Vagina (tissue), 2 donors: ENCODE measurements at regions not wholly inside any gene's neighbourhood (a gene's known extent, or its start where the extent isn't known, plus 50 kb on each side); places are given as distances from the start of the nearest gene placed in this dataset.

Experiments used
- POLR2A ChIP-seq, 2 donors: fragments of 450-650 bp; IDR thresholded peaks; one replicate each; pipeline ENCODE4 v1.6.1; 2017; ENCODE audit warnings: antibody characterized with exemption in 2 of 2, mild to moderate bottlenecking in 2 of 2, moderate library complexity in 2 of 2
- TF ChIP-seq, protein P1 (sequence below), 3 experiments: fragments of 450-650 bp in 2 of 3; fragments of 200-600 bp in 1 of 3; sonication (generic) in 1 of 3; IDR thresholded peaks; one replicate each; pipeline ENCODE4 v1.5.1; 2017 to 2019; ENCODE audit warnings: antibody characterized with exemption in 3 of 3, mild to moderate bottlenecking in 2 of 3, moderate library complexity in 2 of 3

DNA sequence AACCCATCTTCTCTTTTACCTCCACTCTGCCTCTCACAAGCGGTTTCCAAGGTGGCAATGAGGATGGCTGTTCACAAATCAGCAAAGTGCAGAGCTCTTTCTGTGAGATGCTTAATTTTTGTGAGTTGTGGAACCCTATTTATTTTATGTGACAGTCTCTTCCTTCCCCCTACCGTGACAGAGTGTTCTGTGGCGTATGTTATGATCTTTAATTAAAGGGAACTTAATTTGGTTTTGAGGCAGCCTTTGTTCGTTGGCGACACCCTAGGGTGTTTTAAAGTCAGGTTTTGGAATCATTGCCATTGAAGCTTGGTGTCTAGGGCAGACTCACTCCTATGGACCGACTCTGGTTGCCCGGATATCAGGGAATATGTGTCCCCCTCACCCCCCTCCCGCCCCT is 83.3 kb upstream of the IRX3 start:
- TF ChIP-seq, protein P1, sequence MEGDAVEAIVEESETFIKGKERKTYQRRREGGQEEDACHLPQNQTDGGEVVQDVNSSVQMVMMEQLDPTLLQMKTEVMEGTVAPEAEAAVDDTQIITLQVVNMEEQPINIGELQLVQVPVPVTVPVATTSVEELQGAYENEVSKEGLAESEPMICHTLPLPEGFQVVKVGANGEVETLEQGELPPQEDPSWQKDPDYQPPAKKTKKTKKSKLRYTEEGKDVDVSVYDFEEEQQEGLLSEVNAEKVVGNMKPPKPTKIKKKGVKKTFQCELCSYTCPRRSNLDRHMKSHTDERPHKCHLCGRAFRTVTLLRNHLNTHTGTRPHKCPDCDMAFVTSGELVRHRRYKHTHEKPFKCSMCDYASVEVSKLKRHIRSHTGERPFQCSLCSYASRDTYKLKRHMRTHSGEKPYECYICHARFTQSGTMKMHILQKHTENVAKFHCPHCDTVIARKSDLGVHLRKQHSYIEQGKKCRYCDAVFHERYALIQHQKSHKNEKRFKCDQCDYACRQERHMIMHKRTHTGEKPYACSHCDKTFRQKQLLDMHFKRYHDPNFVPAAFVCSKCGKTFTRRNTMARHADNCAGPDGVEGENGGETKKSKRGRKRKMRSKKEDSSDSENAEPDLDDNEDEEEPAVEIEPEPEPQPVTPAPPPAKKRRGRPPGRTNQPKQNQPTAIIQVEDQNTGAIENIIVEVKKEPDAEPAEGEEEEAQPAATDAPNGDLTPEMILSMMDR (IDR thresholded peaks at IDR 0.05): no peak
- no peak for TF ChIP-seq POLR2A (IDR thresholded peaks at IDR 0.05)
